SK-N-SH treated with all-trans-retinoic acid at 6 μM for 48 hours (cell line): ENCODE measurements at regions not wholly inside any gene's neighbourhood (a gene's known extent, or its start where the extent isn't known, plus 50 kb on each side); places are given as distances from the start of the nearest gene placed in this dataset.

Experiments
- ATAC-seq: fragments of 200-7000 bp; cut with Tn5 transposase; 3 replicates; pipeline ENCODE4 v1.9.1; 2020; ENCODE audit warnings: mild to moderate bottlenecking, moderate library complexity
- ARNTL ChIP-seq: fragments of 450-650 bp; formaldehyde crosslinking; IDR thresholded peaks from 2 replicates; pipeline ENCODE4 v1.5.0; 2020; ENCODE audit warnings: low read depth, mild to moderate bottlenecking, moderate library complexity, borderline replicate concordance
- BACH2 ChIP-seq: fragments of 250-450 bp; sonication (Bioruptor Pico); IDR thresholded peaks from 2 replicates; pipeline ENCODE4 v1.9.0; 2021; ENCODE audit warnings: mild to moderate bottlenecking, borderline replicate concordance
- CREB5 ChIP-seq: fragments of 250-450 bp; sonication (Bioruptor Pico); IDR thresholded peaks from 2 replicates; pipeline ENCODE4 v1.5.1; 2020; ENCODE audit warnings: low read depth, mild to moderate bottlenecking, moderate library complexity
- CSDC2 ChIP-seq: fragments of 250-450 bp; sonication (Bioruptor Pico); IDR thresholded peaks from 2 replicates; pipeline ENCODE4 v1.5.0; 2020; ENCODE audit warnings: mild to moderate bottlenecking, moderate library complexity
- ESRRG ChIP-seq: fragments of 250-450 bp; sonication (Bioruptor Pico); IDR thresholded peaks from 2 replicates; pipeline ENCODE4 v1.6.1; 2021; ENCODE audit warnings: mild to moderate bottlenecking
- GLIS3 ChIP-seq: fragments of 250-450 bp; sonication (Bioruptor Pico); IDR thresholded peaks from 2 replicates; pipeline ENCODE4 v1.5.0; 2020; ENCODE audit warnings: mild to moderate bottlenecking, moderate library complexity
- ISL1 ChIP-seq: fragments of 250-450 bp; sonication (Bioruptor Pico); IDR thresholded peaks from 2 replicates; pipeline ENCODE4 v2.1.2; 2022; ENCODE audit warnings: mild to moderate bottlenecking, moderate library complexity
- OSR1 ChIP-seq: fragments of 250-450 bp; sonication (Bioruptor Pico); IDR thresholded peaks from 2 replicates; pipeline ENCODE4 v1.8.0; 2022; ENCODE audit warnings: moderate library complexity, mild to moderate bottlenecking, inconsistent platforms
- PATZ1 ChIP-seq: fragments of 250-450 bp; sonication (Bioruptor Pico); IDR thresholded peaks from 2 replicates; pipeline ENCODE4 v1.8.0; 2020; ENCODE audit warnings: mild to moderate bottlenecking, moderate library complexity, borderline replicate concordance
- PPARA ChIP-seq: fragments of 250-450 bp; sonication (Bioruptor Pico); IDR thresholded peaks from 2 replicates; pipeline ENCODE4 v1.5.0; 2020; ENCODE audit warnings: mild to moderate bottlenecking, borderline replicate concordance
- RARB ChIP-seq: fragments of 250-450 bp; sonication (Bioruptor Pico); IDR thresholded peaks from 2 replicates; pipeline ENCODE4 v1.8.0; 2021; ENCODE audit warnings: mild to moderate bottlenecking, moderate library complexity
- SNAI2 ChIP-seq: fragments of 250-450 bp; sonication (Bioruptor Pico); IDR thresholded peaks from 2 replicates; pipeline ENCODE4 v1.5.0; 2020; ENCODE audit warnings: mild to moderate bottlenecking, moderate library complexity
- TCF4 ChIP-seq: fragments of 250-450 bp; sonication (Bioruptor Pico); IDR thresholded peaks from 2 replicates; pipeline ENCODE4 v1.8.0; 2021; ENCODE audit warnings: mild to moderate bottlenecking, moderate library complexity, borderline replicate concordance
- TOX ChIP-seq: fragments of 250-450 bp; sonication (Bioruptor Pico); IDR thresholded peaks from 2 replicates; pipeline ENCODE4 v1.8.0; 2021; ENCODE audit warnings: mild to moderate bottlenecking, moderate library complexity, borderline replicate concordance
- TSHZ2 ChIP-seq: fragments of 250-450 bp; sonication (Bioruptor Pico); IDR thresholded peaks from 2 replicates; pipeline ENCODE4 v1.5.0; 2020; ENCODE audit warnings: mild to moderate bottlenecking, moderate library complexity
- ZC3H10 ChIP-seq: fragments of 250-450 bp; sonication (Bioruptor Pico); IDR thresholded peaks from 2 replicates; pipeline ENCODE4 v1.5.1; 2021; ENCODE audit warnings: mild to moderate bottlenecking, moderate library complexity
- ZFP3 ChIP-seq: fragments of 250-450 bp; sonication (Bioruptor Pico); IDR thresholded peaks from 2 replicates; pipeline ENCODE4 v1.5.0; 2020; ENCODE audit warnings: mild to moderate bottlenecking, moderate library complexity
- ZFP30 ChIP-seq: fragments of 450-650 bp; formaldehyde crosslinking; IDR thresholded peaks from 2 replicates; pipeline ENCODE4 v1.5.0; 2022; ENCODE audit warnings: mild to moderate bottlenecking, moderate library complexity
- ZNF565 ChIP-seq: fragments of 450-650 bp; formaldehyde crosslinking; conservative IDR thresholded peaks from 2 replicates; pipeline ENCODE4 v1.5.0; 2020; ENCODE audit warnings: low read depth, mild to moderate bottlenecking, moderate library complexity
- TF ChIP-seq, protein P1 (sequence below): fragments of 250-450 bp; sonication (Bioruptor Pico); IDR thresholded peaks from 2 replicates; pipeline ENCODE4 v1.5.1; 2021; ENCODE audit warnings: mild to moderate bottlenecking, moderate library complexity

- ATAC-seq = no peak
- TF ChIP-seq ESRRG (CRISPR knock-in tag) = no peak
- TF ChIP-seq TOX (CRISPR knock-in tag) = no peak
- TF ChIP-seq, protein P1, sequence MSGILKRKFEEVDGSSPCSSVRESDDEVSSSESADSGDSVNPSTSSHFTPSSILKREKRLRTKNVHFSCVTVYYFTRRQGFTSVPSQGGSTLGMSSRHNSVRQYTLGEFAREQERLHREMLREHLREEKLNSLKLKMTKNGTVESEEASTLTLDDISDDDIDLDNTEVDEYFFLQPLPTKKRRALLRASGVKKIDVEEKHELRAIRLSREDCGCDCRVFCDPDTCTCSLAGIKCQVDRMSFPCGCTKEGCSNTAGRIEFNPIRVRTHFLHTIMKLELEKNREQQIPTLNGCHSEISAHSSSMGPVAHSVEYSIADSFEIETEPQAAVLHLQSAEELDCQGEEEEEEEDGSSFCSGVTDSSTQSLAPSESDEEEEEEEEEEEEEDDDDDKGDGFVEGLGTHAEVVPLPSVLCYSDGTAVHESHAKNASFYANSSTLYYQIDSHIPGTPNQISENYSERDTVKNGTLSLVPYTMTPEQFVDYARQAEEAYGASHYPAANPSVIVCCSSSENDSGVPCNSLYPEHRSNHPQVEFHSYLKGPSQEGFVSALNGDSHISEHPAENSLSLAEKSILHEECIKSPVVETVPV (CRISPR knock-in tag) = no peak
- no peak for TF ChIP-seq SNAI2
- TF ChIP-seq CREB5 (CRISPR knock-in tag) = no peak
- TF ChIP-seq ZC3H10 (CRISPR knock-in tag) = no peak
- no peak for TF ChIP-seq ZNF565 (CRISPR knock-in tag)
- TF ChIP-seq ISL1 (CRISPR knock-in tag) = no peak
- no peak for TF ChIP-seq TCF4 (CRISPR knock-in tag)
- no peak for TF ChIP-seq CSDC2 (CRISPR knock-in tag)
- no peak for TF ChIP-seq TSHZ2 (CRISPR knock-in tag)
- no peak for TF ChIP-seq GLIS3 (CRISPR knock-in tag)
- no peak for TF ChIP-seq PPARA (CRISPR knock-in tag)
Observed at GRCh38 chr3:31444220-31445142, 88.2 kb upstream of the STT3B start.

DNA sequence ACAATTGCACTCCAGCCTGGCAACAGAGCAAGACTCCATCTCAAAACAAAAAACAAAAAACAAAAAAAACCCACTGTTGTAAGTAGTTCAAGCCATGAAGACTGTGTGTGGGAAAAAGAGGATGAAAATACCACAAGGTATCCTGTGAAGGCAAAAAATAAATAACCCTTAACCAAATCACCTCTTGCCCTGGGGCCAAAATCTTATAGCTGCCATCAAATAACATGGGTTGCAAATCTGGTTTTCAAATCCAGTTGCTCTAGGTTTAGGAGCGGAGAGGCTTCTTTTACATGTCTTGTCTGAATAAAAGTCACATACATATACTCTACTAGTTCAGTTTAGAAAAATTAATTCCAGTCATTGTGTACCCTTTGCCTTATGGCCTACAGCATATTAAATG, 87.0 kb upstream of the STT3B start:
- TF ChIP-seq ZFP3 (no peak), PATZ1 (no peak)
- no peak for ATAC-seq

GRCh38 chr3:31448035-31448881, 84.5 kb upstream of the STT3B start:
- ATAC-seq = no peak
- no peak for TF ChIP-seq RARB (CRISPR knock-in tag)
- no peak for TF ChIP-seq BACH2 (CRISPR knock-in tag)
- TF ChIP-seq TCF4 (CRISPR knock-in tag) = no peak
- TF ChIP-seq SNAI2 = no peak
- TF ChIP-seq ARNTL = no peak
- no peak for TF ChIP-seq PATZ1
- no peak for TF ChIP-seq ZC3H10 (CRISPR knock-in tag)
- no peak for TF ChIP-seq OSR1 (CRISPR knock-in tag)
- no peak for TF ChIP-seq ZFP3
- TF ChIP-seq ZNF565 (CRISPR knock-in tag) = no peak
- no peak for TF ChIP-seq ZFP30 (CRISPR knock-in tag)
- TF ChIP-seq TOX (CRISPR knock-in tag) = no peak
- TF ChIP-seq, protein P1 (CRISPR knock-in tag) = no peak
- TF ChIP-seq ISL1 (CRISPR knock-in tag) = no peak
